ENCODE measurements at regions not wholly inside any gene's neighbourhood (a gene's known extent, or its start where the extent isn't known, plus 50 kb on each side); places are given as distances from the start of the nearest gene placed in this dataset.

DNA sequence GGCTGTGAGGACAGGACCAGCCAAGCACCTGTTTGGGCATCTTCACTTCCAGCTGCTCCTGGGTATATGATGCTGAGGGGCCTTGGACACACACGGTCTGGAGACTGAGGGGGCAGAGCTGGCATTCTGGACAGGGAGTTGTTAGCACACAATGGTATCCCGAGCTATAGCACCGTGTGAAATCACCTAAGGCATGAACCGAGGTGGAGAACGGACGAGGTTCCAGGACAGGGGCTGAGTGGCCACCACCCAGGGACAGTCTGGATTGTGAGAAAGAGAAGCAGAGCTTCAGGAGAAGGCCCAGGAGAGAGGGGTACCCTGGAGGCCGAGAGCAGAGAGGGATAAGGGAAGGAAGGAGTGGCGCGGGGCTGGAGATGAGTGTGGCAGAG lies 571.8 kb downstream of the TCERG1L start:
- Histone ChIP-seq H3K56ac (ENCODE audit: insufficient read length, low read depth, low read length) (no peak overlapping the region), H2BK120ac (ENCODE audit: low read depth, low read length, poor library complexity, severe bottlenecking) (no peak overlapping the region), H2BK20ac (ENCODE audit: low read depth, low read length, poor library complexity, severe bottlenecking) (no peak overlapping the region), H4K91ac (ENCODE audit: insufficient read length, low read depth, low read length) (no peak overlapping the region), H3K79me2 (ENCODE audit: insufficient read depth, low read length) (no peaks in the 10 kb centered on the region), H2AFZ (ENCODE audit: low read length) (no peak overlapping the region), H3K18ac (ENCODE audit: insufficient read length, low read depth, low read length) (no peak overlapping the region), H3K27ac (ENCODE audit: insufficient read length, low read depth, low read length) (no peak overlapping the region), H4K8ac (replicated peaks; ENCODE audit: insufficient read length, low read depth, low read length) (no peak overlapping the region), H3K23ac (ENCODE audit: insufficient read length, low read depth, low read length) (no peak overlapping the region), H3K14ac (ENCODE audit: insufficient read depth, low read length) (no peak overlapping the region), H4K5ac (ENCODE audit: insufficient read length, low read depth, low read length) (no peak overlapping the region), H3K4ac (ENCODE audit: low read depth, low read length) (no peak overlapping the region), H3K23me2 (ENCODE audit: insufficient read length, low read depth, low read length, poor library complexity, severe bottlenecking) (no peaks in the 10 kb centered on the region), H3K4me2 (ENCODE audit: insufficient read depth, insufficient read length, low read length) (no peak overlapping the region), H2AK5ac (ENCODE audit: insufficient read length, low read length) (no peak overlapping the region), H3K79me1 (ENCODE audit: insufficient read depth, low read depth, low read length, poor library complexity, severe bottlenecking) (no peaks in the 10 kb centered on the region), H2BK15ac (ENCODE audit: low read depth, low read length) (no peak overlapping the region), H4K20me1 (ENCODE audit: control insufficient read depth, insufficient read depth, insufficient read length) (no peaks in the 10 kb centered on the region), H3K27me3 (ENCODE audit: insufficient read depth, low read length) (no peaks in the 10 kb centered on the region), H3K9me3 (ENCODE audit: control insufficient read depth, low read depth, low read length) (no peaks in the 10 kb centered on the region), H2BK5ac (ENCODE audit: insufficient read length, low read length) (no peak overlapping the region), H3K9ac (ENCODE audit: extremely low read depth, insufficient read length, low read length) (no peak overlapping the region), H2BK12ac (ENCODE audit: insufficient read length, low read depth, low read length) (no peak overlapping the region), H3K4me1 (ENCODE audit: insufficient read depth, low read length) (peaks cover 7% of the 10 kb centered on the region; the same call in 1 of the 2 replicates), H3T11ph (ENCODE audit: low read length) (no peak overlapping the region)
- no peak overlapping the region for H3K27ac Mint-ChIP-seq
- DNase-seq = no peak
- H3K9me3 Mint-ChIP-seq = no peaks in the 10 kb centered on the region; a peak in 2 of 5 replicates
- peaks cover 18% of the 10 kb centered on the region for H3K27me3 Mint-ChIP-seq (ENCODE audit: low read depth)
- WGBS (ENCODE audit: extremely low coverage, insufficient read length, low lambda C conversion rate) = no CpG with 5 or more reads among the region's 9 CpGs
- peaks cover 11 to 25% of the 10 kb centered on the region in 2 experiments for H3K4me1 Mint-ChIP-seq
- no peaks in the 10 kb centered on the region for H3K36me3 Mint-ChIP-seq (ENCODE audit: insufficient read depth in 1 of 3, low read depth in 3 of 3)
- TF ChIP-seq, protein P1, sequence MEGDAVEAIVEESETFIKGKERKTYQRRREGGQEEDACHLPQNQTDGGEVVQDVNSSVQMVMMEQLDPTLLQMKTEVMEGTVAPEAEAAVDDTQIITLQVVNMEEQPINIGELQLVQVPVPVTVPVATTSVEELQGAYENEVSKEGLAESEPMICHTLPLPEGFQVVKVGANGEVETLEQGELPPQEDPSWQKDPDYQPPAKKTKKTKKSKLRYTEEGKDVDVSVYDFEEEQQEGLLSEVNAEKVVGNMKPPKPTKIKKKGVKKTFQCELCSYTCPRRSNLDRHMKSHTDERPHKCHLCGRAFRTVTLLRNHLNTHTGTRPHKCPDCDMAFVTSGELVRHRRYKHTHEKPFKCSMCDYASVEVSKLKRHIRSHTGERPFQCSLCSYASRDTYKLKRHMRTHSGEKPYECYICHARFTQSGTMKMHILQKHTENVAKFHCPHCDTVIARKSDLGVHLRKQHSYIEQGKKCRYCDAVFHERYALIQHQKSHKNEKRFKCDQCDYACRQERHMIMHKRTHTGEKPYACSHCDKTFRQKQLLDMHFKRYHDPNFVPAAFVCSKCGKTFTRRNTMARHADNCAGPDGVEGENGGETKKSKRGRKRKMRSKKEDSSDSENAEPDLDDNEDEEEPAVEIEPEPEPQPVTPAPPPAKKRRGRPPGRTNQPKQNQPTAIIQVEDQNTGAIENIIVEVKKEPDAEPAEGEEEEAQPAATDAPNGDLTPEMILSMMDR (conservative IDR thresholded peaks at IDR 0.05) = no peak
- H3K4me3 Mint-ChIP-seq = no peak overlapping the region

Measured in H9 (cell line).